ENCODE measurements at regions not wholly inside any gene's neighbourhood (a gene's known extent, or its start where the extent isn't known, plus 50 kb on each side); places are given as distances from the start of the nearest gene placed in this dataset.

DNA sequence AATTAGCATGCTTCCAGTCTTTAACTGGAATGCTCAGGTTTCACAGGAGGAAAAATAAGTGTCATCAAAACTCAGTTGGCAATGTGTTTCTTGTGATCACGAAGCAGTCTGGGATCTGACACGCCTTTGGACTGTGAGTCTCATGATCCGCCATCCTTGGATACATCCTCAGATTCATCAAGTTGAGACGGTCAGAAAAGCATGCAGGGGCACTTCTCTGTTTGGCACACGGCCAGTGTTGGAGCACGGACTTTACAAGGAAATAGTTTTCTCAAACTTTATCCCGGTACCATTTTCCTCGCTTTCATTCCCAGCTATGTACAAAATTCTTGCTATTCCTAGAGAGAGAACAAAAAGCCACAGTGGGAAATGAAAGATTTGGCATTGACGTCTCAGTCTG lies 88.4 kb upstream of the PARP11 start:
- no peak for DNase-seq (ENCODE audit: low spot score)

GRCh38 chr12:3959799-3960560 lies 86.8 kb upstream of the PARP11 start:
- no peak for DNase-seq (ENCODE audit: low spot score)

- DNase-seq (ENCODE audit: low spot score), result no peak
Observed at GRCh38 chr12:3958534-3958933, 85.3 kb upstream of the PARP11 start.

- no peak for DNase-seq (ENCODE audit: low spot score)
Observed at GRCh38 chr12:3951380-3952135, 78.4 kb upstream of the PARP11 start.

- DNase-seq (ENCODE audit: low spot score), result no peak
Observed at GRCh38 chr12:3950714-3951320, 77.6 kb upstream of the PARP11 start.

- no peak for DNase-seq (ENCODE audit: low spot score)
Observed at GRCh38 chr12:3947781-3948180, 74.6 kb upstream of the PARP11 start.

DNA sequence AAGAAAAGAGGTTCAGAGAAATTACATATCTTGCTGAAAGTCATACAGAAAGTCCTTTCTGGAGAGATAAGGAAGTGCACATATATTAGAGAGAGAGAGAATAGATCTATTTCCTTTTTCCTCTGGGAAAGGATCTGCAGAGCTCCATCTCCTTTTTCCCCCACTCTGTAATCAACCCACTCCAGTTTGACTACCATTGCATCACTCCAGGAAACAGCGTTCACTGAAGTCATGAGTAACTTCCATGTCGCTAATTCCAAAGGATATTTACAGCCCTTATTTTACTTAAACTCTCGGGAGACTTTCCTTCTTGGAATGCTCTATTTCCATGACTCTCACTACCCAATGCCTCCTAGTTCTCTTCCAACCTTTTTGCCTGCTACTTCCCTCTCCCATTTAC lies 72.5 kb upstream of the PARP11 start:
- peak; percentile 5 for DNase-seq (ENCODE audit: low spot score)

DNA sequence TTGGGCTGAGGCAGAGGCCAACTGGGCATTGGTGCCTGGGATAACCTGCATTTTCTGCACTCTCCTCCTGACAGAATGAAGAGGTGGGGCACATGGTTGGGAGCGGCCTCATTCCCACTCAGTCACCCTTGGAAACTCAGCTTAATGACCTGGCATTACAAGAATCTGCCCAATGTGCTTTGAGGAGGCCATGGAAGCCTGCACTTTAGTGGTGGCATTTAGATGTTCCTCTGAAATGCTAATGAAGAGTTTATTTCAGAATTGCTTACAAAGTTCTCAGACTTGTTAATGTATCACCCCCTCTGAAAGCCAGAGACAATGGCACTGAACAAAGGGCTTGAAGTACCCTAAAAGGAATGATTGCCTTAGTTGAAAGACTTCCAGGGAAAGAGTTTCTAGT lies 71.4 kb upstream of the PARP11 start:
- DNase-seq (ENCODE audit: low spot score), result no peak

GRCh38 chr12:3938042-3938544 lies 64.9 kb upstream of the PARP11 start:
- no peak for DNase-seq (ENCODE audit: low spot score)

DNA sequence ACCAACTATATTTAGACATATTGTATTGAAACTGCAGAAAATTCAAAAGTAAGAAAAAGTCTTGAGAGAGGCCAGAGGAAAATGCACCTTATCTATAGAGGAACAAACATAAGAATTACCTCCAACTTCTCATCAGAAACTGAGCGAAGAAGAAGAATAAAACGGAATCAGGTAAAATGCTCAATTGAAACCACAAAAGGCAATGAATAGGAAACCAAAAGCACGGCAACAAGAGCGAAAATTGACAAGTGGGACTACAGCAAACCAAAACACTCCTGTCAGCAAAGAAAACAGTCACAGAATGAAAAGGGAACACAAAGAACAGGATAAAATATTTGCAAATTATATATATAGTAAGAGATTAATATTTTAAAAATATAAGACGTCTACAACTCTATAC lies 61.9 kb upstream of the PARP11 start:
- no peak for DNase-seq (ENCODE audit: low spot score)

GRCh38 chr12:3933819-3934192 lies 60.6 kb upstream of the PARP11 start:
- no peak for DNase-seq (ENCODE audit: low spot score)

DNA sequence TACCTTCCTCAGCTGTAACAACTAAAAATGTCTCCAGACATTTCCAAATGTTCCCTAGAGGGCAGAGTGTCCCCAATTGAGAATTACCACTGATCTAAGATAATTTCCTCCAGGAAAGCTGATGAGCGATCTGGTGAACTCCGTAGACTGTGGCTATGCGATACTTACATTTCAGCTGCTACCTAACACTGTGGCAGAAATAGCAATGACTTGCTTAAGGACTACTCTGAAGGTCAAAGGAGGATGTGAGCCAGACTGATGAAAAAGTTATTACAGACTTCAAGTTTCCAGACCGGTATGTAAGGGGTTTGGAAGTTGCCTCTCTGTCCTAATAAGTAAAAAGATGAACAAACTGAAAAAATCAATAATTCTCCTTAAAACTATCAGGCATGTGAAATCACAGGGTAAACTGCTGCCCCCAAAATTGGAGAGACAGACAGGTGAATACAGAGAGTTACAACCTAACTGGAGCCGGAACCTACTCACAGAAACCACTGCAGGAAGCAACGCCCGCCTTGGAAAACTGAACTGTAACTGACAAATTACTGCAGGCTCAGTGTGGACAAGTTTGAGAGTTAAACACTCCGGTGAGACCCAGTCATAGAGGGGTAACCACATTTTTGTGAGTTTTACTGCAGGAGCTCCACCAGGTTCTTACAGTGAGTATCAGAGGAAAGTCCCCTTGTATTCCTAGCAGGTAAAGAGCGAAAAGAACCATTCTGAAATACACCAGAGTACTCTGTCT lies 60.0 kb upstream of the PARP11 start:
- no peak for DNase-seq (ENCODE audit: low spot score)

DNA sequence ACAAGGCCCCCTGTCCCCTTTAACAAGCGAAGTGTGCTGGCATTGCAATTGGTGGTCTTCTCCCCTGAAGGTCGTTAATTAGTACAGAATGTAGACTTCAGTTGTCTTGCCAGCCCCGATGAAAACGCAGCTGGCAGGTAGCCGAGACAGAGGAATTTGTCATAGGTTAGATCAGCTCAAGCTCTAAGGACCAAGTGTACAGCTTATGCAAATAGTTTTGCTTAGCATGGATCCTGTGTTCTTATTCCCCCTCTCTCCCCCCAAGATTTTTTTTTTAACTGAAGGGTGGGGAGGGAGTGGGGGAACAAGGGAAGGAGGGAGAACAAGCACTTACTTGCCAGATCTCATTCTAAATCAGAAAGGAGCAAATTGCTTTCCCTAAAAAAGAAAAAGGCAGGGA lies 58.6 kb upstream of the PARP11 start:
- DNase-seq (ENCODE audit: low spot score), result no peak

DNA sequence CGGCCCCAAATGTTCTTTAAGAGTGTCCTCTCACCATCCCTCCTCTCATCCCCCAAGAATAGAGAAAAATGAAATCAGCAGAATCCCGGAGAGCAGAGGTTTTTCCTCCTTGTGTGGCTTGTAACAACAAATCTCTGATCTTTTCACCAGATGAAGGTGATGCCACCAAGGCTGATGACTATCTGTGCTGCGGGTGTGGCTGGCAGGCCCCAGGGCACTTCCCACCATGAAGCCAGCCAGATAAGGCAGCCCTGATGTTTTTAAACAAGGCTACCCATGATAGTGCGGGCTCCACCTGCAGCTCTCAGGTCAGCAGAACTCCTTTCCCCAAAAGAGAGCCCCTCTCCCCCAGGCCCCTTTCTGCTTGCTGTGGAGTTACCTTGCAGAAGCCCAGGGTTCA lies 58.0 kb upstream of the PARP11 start:
- DNase-seq (ENCODE audit: low spot score), result no peak

DNA sequence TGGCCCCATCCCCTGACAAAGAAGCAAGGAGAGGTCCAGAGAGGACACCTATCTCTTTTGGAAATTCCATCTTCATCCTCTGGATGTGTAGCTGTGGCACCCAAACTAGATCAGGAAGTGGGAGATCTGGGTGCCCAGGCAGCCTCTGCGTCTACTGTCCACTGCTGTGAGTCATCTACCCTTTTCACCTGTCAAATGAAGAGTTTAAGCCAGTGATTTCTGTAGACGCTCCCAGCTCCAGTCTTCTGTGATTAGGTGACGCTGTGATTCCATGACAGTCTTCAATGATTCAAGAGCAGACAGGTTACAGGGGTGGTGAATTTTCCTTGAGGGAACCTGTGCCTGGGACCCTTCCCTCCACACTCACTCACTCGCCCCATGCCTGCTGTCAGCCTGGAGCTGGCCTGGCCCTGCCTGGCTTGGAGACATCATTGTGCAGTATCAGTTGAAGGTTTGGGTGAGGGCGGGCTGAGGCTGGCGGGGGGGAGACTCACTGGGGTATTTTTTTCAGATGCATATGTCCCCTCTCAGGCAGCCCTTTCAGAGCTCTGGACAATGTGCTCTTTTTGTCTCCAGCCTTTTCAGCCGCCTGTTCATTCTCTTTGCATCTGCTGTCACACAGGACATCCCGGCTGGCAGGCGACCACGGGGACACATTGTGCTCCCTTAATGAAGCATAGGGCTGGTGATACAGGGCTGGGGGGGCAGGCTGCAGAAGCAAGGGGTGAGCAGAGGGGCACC lies 56.8 kb upstream of the PARP11 start:
- DNase-seq (ENCODE audit: low spot score), result no peak

GRCh38 chr12:3928538-3929184 lies 55.5 kb upstream of the PARP11 start:
- no peak for DNase-seq (ENCODE audit: low spot score)

GRCh38 chr12:3925621-3926020 lies 52.4 kb upstream of the PARP11 start:
- DNase-seq (ENCODE audit: low spot score), result no peak

DNA sequence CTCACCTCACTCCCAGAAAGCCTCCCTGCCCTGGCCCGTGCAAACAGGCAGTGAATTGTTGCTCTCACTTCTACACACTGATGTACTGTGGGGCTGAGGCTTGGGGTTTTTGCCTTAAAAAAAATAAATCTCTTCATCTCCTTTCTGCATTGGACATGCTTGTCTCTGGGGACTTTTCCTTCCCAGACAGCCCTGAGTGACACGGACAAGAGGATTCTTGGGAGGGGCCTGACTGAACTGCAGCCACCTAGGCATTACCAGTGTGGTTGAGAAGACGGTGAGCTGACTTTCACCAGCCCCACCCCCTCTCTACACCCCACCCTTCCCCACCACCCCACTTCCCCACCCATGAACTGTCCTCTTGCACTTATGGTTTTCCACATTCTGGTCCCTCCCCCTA lies 51.6 kb upstream of the PARP11 start:
- DNase-seq (ENCODE audit: low spot score), result no peak

GRCh38 chr12:3923021-3923420 lies 49.8 kb upstream of the PARP11 start:
- no peak for DNase-seq (ENCODE audit: low spot score)
